HG03354 (cell line): ENCODE measurements at regions not wholly inside any gene's neighbourhood (a gene's known extent, or its start where the extent isn't known, plus 50 kb on each side); places are given as distances from the start of the nearest gene placed in this dataset.
"Not testable (repeated sequence)": the region's sequence is repeated elsewhere in the genome, so short reads cannot be mapped to it uniquely, and the experiment has no call there.

Source experiments
- ATAC-seq: cut with Tn5 transposase; IDR thresholded peaks from one replicate; pipeline ENCODE4 v1.9.1; 2021; ENCODE audit warnings: mild to moderate bottlenecking; ENCODE audit not compliant: unreplicated experiment, poor library complexity, severe bottlenecking

GRCh38 chr2:63692002-63692606 lies 103.3 kb downstream of the MDH1 start:
- ATAC-seq: no peak

GRCh38 chr2:63695583-63695982 lies 106.8 kb downstream of the MDH1 start:
- ATAC-seq: no peak

GRCh38 chr2:63696496-63696895 lies 107.7 kb downstream of the MDH1 start:
- no peak for ATAC-seq

GRCh38 chr2:63697160-63697559 lies 108.4 kb downstream of the MDH1 start:
- no peak for ATAC-seq

GRCh38 chr2:63698786-63699548 lies 110.2 kb downstream of the MDH1 start:
- peak; percentile 62 for ATAC-seq

- no peak for ATAC-seq
These were observed 110.7 kb downstream of the MDH1 start for GRCh38 chr2:63699549-63699839.

GRCh38 chr2:63700271-63700670 lies 111.5 kb downstream of the MDH1 start:
- no peak for ATAC-seq

GRCh38 chr2:63701406-63701805 lies 112.6 kb downstream of the MDH1 start:
- no peak for ATAC-seq

- not testable (repeated sequence) for ATAC-seq
These were observed 117.3 kb downstream of the MDH1 start for GRCh38 chr2:63706084-63706483.

- ATAC-seq: no peak
These were observed 122.0 kb downstream of the MDH1 start for GRCh38 chr2:63710732-63711131.

- ATAC-seq: no peak
These were observed 124.0 kb downstream of the MDH1 start for GRCh38 chr2:63712748-63713147.

- ATAC-seq: no peak
These were observed 125.5 kb upstream of the UGP2 start for GRCh38 chr2:63716146-63716545.

- ATAC-seq: no peak
These were observed 122.6 kb upstream of the UGP2 start for GRCh38 chr2:63719052-63719451.

GRCh38 chr2:63721082-63721424 lies 120.6 kb upstream of the UGP2 start:
- no peak for ATAC-seq

GRCh38 chr2:63722284-63722683 lies 119.4 kb upstream of the UGP2 start:
- ATAC-seq: not testable (repeated sequence)

- ATAC-seq: no peak
These were observed 118.0 kb upstream of the UGP2 start for GRCh38 chr2:63723709-63724108.

- ATAC-seq: not testable (repeated sequence)
These were observed 116.5 kb upstream of the UGP2 start for GRCh38 chr2:63725212-63725611.

GRCh38 chr2:63729362-63729761 lies 112.3 kb upstream of the UGP2 start:
- ATAC-seq: no peak

GRCh38 chr2:63729831-63730230 lies 111.9 kb upstream of the UGP2 start:
- no peak for ATAC-seq

- no peak for ATAC-seq
These were observed 107.2 kb upstream of the UGP2 start for GRCh38 chr2:63734510-63734909.

- no peak for ATAC-seq
These were observed 106.4 kb upstream of the UGP2 start for GRCh38 chr2:63735263-63735662.

GRCh38 chr2:63735931-63736330 lies 105.8 kb upstream of the UGP2 start:
- ATAC-seq: no peak
